T-helper 1 cell (primary cell): ENCODE measurements at regions not wholly inside any gene's neighbourhood (a gene's known extent, or its start where the extent isn't known, plus 50 kb on each side); places are given as distances from the start of the nearest gene placed in this dataset.
"Not testable (repeated sequence)": the region's sequence is repeated elsewhere in the genome, so short reads cannot be mapped to it uniquely, and the experiment has no call there.

Source experiments
- DNase-seq, 5 donors: peaks; one replicate each; pipeline ENCODE4 v3.0.0-alpha.2; 2012 to 2020

- DNase-seq = no peak
Observed at GRCh38 chr4:179040259-179040658, 1598.0 kb upstream of the AGA start.

DNA sequence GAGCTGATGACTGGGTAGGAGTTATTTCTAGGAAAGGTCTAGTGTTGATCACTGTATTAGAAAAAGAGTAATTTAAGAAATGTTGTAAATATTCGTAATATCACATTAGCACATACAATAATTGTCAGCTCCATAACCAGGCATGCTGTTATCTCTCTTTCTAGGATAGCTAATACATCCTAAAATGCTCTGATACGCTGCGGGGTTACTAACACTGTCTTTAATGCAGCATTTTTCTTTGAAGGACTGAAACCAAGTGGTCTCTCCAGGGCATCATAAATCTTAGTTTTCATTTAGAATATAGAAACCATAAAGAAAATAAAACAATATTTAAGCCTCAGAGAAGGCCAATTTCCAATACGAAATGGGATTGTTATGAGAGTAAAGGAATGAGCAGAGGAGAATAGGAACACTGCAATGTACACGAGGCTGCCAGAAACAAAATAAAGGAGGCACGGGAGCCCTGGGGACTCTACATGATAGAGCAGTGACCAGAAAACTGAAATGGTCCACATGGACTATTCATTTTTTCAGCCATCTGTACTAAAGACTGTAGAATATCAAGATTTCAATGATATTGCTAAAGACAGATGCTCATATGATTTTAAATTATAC lies 1606.7 kb upstream of the AGA start:
- DNase-seq = no peak

DNA sequence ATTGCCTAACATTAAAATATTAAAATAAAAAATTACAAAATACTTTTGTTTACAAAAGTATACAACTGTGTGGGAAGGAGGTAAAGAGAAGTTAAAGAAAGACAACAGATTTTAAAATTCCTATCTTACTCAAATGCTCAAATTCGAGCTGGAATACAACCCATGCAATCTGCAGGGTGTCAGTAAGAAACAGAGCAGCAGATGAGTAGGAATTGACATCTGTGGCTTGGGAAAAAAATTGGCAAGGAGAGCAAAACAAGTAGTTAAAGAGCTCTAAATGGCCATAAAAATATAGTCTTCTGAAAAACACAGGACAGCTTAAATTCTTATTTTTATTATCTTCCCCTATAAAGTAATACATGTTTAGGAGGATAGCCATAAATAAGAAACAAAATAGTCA lies 1609.0 kb upstream of the AGA start:
- no peak for DNase-seq

GRCh38 chr4:179059396-179059795 lies 1617.2 kb upstream of the AGA start:
- DNase-seq = no peak

DNA sequence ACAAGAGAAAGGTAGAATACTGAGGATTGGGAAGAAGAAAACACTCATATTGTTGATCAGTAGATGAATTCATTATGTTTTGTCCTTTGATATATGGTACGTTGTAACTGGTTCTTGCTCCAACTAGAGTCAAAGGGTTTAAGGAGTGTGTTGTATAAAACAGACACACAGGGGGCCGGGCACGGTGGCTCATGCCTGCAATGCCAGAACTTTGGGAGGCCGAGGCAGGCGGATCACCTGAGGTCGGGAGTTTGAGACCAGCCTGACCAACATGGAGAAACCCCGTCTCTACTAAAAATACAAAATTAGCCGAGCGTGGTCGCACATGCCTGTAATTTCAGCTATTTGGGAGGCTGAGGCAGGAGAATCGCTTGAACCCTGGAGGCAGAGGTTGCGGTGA lies 1624.0 kb upstream of the AGA start:
- not testable (repeated sequence) for DNase-seq

DNA sequence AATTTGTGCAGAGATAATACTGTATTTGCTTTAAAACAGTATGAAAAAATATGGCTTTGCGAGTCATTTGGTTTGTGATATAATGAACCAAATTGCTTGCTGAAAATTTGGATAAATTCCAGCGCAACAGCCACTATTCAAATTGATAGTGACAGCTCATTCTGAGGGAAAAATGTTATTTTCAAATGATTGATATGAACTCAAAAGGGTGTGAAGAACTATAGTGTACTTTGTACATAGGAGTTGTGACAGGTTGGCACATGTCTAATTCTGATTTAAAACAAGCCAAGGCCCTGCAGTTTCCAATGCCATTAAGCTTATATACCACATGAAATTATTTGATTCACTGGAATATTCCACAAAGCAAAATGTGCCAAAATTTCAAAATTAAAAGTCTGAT lies 1628.9 kb upstream of the AGA start:
- DNase-seq = no peak

DNA sequence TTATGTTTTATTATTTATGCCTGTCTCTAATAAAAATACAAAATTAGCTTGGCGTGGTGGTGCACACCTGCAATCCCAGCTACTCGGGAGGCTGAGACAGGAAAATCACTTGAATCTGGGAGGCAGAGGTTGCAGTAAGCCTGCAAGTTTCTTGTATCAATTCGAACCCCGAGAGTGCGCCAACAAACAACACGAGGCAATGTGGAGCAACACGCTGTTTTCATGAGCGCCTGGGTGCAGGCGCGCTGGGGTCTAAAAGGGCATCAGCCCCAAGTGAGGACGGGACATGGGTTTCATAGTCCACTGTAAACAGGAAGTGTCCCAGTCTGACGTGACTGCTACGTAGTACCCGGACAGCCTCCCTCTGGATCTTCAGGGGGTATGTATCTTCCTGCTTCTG lies 1634.6 kb upstream of the AGA start:
- no peak for DNase-seq

DNA sequence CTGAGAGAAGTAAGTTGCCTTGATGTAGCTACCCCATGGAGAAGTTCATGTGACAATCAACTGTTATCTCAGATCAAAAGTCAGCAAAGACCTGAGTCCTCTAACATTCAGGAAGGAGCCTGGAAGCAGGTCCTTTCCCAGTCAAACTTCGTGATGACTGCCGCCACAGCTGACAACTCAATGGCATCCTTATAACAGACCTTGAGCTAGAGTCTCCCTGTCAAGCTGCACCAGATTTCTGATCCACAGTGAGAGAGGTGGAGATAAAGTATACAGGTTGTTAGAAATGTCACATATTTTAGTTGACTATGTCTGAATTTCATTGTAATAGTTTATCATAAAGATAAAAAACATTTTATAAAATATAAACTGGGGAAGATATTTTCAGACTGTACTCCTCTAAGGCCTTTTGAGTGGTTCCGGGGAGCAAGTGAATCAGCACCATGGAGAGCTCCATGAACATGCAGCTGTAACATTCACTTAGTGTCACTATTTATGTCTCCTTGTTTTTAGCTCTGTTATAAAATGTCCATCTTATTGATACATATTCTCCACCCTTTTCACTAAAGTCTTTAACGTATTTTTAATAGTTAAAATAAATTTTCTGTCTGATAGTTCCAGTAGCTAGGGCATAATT lies 1653.5 kb upstream of the AGA start:
- DNase-seq = no peak

GRCh38 chr4:179097741-179098140 lies 1655.5 kb upstream of the AGA start:
- DNase-seq = no peak

DNA sequence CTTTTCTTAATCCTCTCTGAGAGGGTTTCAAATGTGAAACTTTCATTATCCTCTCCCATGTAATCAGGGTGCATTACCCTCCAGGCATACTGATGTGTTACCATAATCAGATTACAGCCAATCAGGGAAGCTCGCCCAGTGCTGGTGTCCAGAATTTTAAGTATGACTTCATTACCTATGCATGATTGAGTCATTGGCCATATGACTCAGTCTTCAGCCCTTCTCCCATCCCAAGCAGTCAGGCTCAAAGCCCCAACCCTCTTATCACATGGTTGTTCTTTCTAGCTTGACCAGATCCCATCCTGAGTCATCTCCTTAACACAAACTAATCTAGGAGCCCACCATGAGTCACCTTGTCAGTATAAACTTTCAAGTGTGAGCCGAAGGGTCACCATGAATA lies 1668.1 kb upstream of the AGA start:
- DNase-seq = no peak

DNA sequence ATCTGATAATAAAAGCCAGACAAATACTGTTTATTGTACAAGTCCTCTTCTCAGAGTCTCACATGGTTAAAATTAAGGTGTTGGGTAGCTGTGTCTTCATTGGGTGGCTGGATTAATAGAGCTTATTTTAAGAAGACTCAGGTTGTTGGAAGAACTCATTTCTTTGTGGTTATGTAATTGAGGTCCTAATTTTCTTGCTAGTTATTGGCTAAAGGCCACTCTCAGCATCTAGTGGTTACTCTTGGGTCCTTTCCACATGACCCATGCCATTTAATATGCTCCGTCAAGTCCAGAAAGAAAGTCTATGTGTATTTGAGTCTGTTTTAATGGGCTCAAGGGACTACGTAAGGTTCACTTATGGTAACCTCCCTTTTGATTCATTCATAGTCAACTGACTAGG lies 1668.6 kb upstream of the AGA start:
- no peak for DNase-seq

DNA sequence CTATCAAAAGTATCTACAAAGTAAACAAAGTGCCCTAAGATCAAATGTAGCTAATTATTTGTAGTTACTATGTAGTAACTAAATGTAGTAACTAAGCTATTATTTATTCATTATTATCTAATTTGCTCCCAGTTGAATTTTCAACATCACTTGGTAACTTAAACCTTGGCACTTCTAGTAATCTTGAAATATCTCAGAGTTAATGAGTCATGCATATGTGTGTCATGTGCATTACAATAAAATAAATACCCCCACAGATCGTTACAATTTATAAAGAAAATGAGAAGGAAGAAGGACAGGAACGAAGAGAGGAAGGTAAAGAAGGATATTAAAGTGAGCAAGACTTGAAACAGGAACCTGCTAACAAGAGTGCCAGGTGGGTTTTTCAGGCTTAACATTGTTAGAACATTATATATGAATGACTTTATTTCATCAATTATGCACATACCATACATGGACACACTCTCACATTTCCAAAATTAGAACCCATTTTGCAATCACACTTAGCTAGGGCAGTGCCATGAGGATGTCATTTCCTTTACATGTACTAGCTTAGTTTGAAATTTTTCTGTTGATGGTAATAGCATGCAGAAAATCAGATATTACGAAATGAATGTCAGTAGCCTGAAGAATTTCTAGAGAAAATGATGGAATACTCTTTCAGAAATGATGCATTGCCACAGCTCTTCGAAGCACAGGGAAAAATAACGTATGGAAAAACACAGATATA lies 1670.4 kb upstream of the AGA start:
- DNase-seq = no peak

DNA sequence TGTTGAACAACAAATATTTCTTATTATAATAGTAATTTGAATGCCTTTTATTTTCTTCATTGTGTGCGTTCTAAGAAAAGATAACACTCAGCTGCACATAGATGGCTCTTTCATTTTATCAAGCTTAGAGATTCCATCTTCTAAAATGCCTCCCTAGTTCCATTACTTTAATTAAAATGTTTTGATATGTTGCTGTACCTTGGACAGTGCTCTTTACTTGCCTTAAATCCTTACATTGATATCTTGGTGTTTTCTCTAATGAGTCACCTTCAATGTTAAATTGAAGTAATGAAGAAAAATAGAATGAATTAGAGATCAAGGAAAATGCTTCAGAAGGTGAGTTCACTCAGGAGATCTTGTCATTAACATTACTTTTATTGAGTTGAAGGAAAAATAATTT lies 1672.4 kb upstream of the AGA start:
- DNase-seq = no peak

- DNase-seq = no peak
Observed at GRCh38 chr4:179116011-179116410, 1673.8 kb upstream of the AGA start.

GRCh38 chr4:179116581-179116980 lies 1674.3 kb upstream of the AGA start:
- DNase-seq = no peak

- no peak for DNase-seq
Observed at GRCh38 chr4:179123084-179123483, 1680.8 kb upstream of the AGA start.

GRCh38 chr4:179124419-179124818 lies 1682.2 kb upstream of the AGA start:
- DNase-seq = no peak

GRCh38 chr4:179124957-179125356 lies 1682.7 kb upstream of the AGA start:
- no peak for DNase-seq

DNA sequence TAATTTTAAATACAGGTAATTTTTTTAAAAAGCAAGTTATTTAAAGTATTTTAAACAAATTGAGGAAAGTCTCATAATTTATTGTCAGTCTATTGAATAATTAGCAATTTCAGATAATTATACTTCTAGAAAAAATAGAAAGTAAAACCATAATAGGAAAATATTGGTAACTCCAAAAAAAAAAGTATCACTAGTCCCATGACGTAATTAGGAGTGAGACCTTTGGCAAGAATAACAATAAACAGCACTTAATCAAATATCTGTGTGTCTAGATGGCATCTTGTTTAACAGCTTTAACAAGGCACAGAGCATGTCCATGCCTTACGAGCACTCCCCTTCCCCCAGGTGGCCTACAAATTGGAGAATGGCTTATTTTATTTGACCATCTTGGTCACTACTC lies 1683.6 kb upstream of the AGA start:
- DNase-seq = no peak

DNA sequence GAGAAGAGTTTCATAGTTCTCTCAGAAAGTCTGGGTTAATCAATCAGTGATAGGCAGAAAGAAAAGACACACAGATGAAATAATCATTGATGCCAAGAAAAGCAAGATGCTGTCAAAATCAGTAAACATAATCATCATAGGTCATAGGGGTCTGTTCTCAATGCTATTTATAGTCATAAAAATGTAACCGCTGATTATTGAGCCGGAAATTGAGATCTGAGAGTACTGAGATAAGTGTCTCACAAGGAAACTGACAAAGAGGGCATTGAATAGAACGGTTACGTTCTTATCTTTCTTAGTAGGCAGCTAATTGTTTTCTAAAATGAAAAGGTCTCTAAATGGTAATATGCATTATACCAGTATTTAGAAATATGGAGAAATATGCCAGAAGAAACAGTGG lies 1686.1 kb upstream of the AGA start:
- DNase-seq = no peak

DNA sequence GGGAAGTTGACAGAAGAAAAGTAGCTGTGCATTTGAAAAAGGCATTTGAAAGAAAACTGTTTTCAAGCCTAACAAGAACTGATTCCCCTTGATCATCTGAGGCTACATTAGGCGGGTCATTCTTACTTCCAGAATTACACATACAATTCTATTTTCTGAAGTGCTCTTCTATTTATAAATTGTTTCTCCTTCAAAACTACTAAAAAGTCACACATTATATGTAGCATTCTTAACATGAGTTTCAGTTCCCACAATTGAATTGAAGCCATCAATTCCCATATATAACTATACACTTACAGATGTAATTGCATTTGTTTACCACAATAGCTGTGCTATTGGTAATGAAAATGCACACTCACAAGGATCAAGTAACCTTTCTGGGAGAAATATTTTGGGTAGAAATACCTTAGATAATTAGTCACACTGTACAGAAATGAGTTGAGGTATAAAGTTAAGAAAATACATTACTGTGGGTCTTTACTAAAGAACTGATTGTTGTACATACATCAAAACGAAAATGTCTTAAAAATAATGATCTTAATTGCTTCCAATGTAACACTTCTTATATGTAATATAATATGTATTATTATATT lies 1688.0 kb upstream of the AGA start:
- no peak for DNase-seq

- DNase-seq = no peak
Observed at GRCh38 chr4:179145746-179146525, 1703.7 kb upstream of the AGA start.

GRCh38 chr4:179151770-179152169 lies 1709.5 kb upstream of the AGA start:
- DNase-seq = no peak
